ENCODE measurements at regions not wholly inside any gene's neighbourhood (a gene's known extent, or its start where the extent isn't known, plus 50 kb on each side); places are given as distances from the start of the nearest gene placed in this dataset.

DNA sequence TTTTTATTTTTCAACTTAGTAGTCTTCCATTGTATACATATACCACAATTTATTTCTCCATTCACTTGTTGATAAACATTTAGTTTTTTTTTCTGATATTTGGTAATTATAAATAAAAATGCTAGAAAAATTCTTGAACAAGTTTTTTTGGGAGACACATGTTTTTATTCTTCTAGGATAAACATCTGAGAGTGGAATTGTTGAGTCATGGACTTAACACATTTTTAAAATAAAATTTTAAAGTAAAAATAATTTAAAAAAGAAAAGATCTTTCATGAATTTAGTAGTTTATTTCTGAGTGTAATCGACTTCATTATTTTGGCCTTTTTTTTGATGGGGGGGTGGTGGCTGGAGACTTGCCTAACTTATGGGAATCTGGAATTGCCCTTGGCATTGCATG, 391.1 kb downstream of the KCNJ2 start:
- no peak for TF ChIP-seq CTCF (IDR thresholded peaks at IDR 0.05; ENCODE audit: insufficient read depth, low read length)
- TF ChIP-seq SPI1 (IDR thresholded peaks at IDR 0.05; ENCODE audit: borderline replicate concordance, low read depth) = no peak
- TF ChIP-seq POLR2AphosphoS5 (IDR thresholded peaks at IDR 0.05; ENCODE audit: low read depth) = no peak
- no peak for TF ChIP-seq REST (IDR thresholded peaks at IDR 0.05; ENCODE audit: insufficient replicate concordance, low read depth)
- no peak for TF ChIP-seq GABPA (IDR thresholded peaks at IDR 0.05; ENCODE audit: low read depth)

DNA sequence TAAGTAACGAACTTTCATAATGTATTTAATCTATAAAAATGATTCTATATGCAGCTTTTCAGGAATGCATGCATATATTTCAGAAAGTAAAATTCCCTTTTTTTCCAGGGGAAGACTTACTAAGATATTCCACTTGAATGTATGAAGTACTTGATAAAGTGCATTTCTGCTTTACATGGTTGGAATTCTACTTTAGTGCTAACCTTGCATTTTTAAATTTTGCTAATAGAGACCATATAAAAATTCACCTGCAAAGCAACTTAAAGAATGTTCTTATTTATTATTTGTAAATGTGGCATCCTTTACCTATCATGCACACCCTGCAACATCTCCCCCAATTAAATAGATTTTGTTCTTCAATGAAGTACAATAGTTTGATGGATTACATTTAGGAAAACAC, 392.8 kb downstream of the KCNJ2 start:
- Histone ChIP-seq H3K4me3 (replicated peaks; ENCODE audit: insufficient read depth, low read length) (no peak overlapping the region), H3K27ac (replicated peaks) (no peak overlapping the region), H3K27me3 (ENCODE audit: insufficient read depth, poor library complexity, severe bottlenecking) (no peaks in the 10 kb centered on the region)
- TF ChIP-seq REST (IDR thresholded peaks at IDR 0.05; ENCODE audit: insufficient replicate concordance, low read depth) (no peak), POLR2AphosphoS5 (IDR thresholded peaks at IDR 0.05; ENCODE audit: low read depth) (no peak)
- no peak for DNase-seq (ENCODE audit: low read depth in 1 of 2, low spot score in 1 of 2)

More for the DNA sequence above, 391.1 kb downstream of the KCNJ2 start:
- DNase-seq (ENCODE audit: low read depth in 1 of 2, low spot score in 1 of 2) = no peak
- no peak overlapping the region for H3K27ac ChIP-seq (replicated peaks)
- no peak overlapping the region for H3K4me3 ChIP-seq (replicated peaks; ENCODE audit: insufficient read depth, low read length)
- H3K27me3 ChIP-seq (ENCODE audit: insufficient read depth, poor library complexity, severe bottlenecking) = no peaks in the 10 kb centered on the region

- no peak for DNase-seq (ENCODE audit: low read depth in 1 of 2, low spot score in 1 of 2)
Measured at GRCh38 chr17:70563281-70563820, 394.0 kb downstream of the KCNJ2 start.

More at GRCh38 chr17:70563281-70563820, 394.0 kb downstream of the KCNJ2 start:
- Histone ChIP-seq H3K27ac (replicated peaks) (no peak overlapping the region), H3K27me3 (ENCODE audit: insufficient read depth, poor library complexity, severe bottlenecking) (no peaks in the 10 kb centered on the region), H3K4me3 (replicated peaks; ENCODE audit: insufficient read depth, low read length) (no peak overlapping the region)
- TF ChIP-seq GABPA (IDR thresholded peaks at IDR 0.05; ENCODE audit: low read depth) = no peak
- no peak for TF ChIP-seq SPI1 (IDR thresholded peaks at IDR 0.05; ENCODE audit: borderline replicate concordance, low read depth)
- TF ChIP-seq CTCF (IDR thresholded peaks at IDR 0.05; ENCODE audit: insufficient read depth, low read length) = no peak
- no peak for TF ChIP-seq POLR2AphosphoS5 (IDR thresholded peaks at IDR 0.05; ENCODE audit: low read depth)
- TF ChIP-seq REST (IDR thresholded peaks at IDR 0.05; ENCODE audit: insufficient replicate concordance, low read depth) = no peak

Data from HL-60 (cell line).